ENCODE measurements at regions not wholly inside any gene's neighbourhood (a gene's known extent, or its start where the extent isn't known, plus 50 kb on each side); places are given as distances from the start of the nearest gene placed in this dataset.
"Not testable (repeated sequence)": the region's sequence is repeated elsewhere in the genome, so short reads cannot be mapped to it uniquely, and the experiment has no call there.

DNA sequence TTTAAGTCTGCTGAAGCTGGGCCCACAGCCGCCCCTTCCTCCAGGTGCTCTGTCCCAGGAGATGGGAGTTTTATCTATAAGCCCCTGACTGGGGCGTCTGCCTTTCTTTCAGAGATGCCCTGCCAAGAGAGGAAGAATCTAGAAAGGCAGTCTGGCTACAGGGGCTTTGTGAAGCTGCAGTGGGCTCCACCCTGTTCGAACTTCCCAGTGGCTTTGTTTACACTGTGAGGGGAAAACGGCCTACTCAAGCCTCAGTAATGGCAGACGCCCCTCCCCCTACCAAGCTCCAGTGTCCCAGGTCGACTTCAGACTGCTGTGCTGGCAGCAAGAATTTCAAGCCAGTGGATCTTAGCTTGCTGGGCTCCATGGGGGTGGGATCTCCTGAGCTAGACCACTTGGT, 435.3 kb downstream of the RMST start:
- TF ChIP-seq, protein P1, sequence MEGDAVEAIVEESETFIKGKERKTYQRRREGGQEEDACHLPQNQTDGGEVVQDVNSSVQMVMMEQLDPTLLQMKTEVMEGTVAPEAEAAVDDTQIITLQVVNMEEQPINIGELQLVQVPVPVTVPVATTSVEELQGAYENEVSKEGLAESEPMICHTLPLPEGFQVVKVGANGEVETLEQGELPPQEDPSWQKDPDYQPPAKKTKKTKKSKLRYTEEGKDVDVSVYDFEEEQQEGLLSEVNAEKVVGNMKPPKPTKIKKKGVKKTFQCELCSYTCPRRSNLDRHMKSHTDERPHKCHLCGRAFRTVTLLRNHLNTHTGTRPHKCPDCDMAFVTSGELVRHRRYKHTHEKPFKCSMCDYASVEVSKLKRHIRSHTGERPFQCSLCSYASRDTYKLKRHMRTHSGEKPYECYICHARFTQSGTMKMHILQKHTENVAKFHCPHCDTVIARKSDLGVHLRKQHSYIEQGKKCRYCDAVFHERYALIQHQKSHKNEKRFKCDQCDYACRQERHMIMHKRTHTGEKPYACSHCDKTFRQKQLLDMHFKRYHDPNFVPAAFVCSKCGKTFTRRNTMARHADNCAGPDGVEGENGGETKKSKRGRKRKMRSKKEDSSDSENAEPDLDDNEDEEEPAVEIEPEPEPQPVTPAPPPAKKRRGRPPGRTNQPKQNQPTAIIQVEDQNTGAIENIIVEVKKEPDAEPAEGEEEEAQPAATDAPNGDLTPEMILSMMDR (IDR thresholded peaks at IDR 0.05), result not testable (repeated sequence)
- not testable (repeated sequence) for TF ChIP-seq EZH2, EZH2phosphoT487 (IDR thresholded peaks at IDR 0.05)
